Stimulated activated CD4-positive, alpha-beta T cell treated with anti-CD3 and anti-CD28 coated beads, Interleukin-12 subunit alpha, Interleukin-12 subunit beta, amount 100 ng/mL, for 4 hours (primary cell): ENCODE measurements at regions not wholly inside any gene's neighbourhood (a gene's known extent, or its start where the extent isn't known, plus 50 kb on each side); places are given as distances from the start of the nearest gene placed in this dataset.

ENCODE experiments used
- DNase-seq: peaks from one replicate; pipeline ENCODE4 v3.0.0-alpha.2; 2020

DNA sequence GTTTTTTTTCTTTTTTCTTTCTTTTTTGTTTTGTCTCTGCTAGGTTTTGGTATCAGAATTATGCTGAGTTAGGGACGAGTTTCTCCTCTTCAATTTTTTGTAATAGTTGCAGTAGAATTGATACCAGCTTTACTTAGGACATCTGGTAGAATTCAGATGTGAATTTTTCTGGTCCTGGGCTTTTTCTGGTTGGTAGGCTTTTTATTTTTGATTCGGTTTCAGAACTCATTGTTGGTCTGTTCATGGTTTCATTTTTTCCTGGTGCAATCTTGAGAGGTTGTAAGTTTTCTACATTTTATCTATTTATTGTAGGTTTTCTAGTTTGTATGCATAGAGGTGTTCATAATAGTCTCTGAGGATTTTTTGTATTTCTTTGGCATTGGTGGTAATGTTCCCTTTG, 498.1 kb upstream of the CPEB2 start:
- DNase-seq: no peak

DNA sequence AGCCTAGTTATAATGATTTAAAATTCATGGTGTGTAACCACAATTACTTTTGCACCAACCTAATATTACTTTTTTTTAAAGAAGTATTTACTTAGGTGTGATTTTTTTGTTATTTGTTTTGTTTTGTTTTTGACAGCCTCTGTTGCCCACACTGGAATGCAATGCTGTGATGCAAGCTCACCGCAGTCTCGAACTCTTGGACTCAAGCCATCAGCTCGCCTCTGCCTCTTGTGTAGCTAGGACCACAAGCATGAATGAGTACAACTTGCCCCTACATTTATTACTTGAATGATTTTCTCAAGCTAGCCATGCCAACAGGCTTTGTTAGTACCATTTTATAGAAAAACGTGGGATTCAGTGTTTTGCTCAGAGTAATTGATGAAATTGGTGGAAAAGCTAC, 488.8 kb upstream of the CPEB2 start:
- DNase-seq: no peak

DNA sequence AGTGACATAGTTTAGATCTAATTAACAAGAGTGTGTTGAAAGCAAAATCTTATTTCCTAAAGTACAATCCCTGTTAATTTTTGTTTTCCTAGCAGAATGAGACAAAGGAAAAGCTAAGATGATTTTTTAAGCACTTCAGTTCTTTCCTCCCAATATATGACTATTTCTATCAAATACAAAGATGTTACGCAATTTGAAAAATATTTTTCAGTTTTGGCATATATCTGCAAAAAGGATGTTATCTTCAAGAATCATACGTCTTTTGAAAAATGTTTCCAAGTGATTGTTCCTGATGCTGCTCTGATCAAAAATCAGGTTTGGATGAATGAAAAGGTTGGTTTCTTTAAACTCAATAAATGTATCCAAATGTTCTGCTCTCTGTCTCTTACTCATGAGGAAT, 486.7 kb upstream of the CPEB2 start:
- DNase-seq: no peak

DNA sequence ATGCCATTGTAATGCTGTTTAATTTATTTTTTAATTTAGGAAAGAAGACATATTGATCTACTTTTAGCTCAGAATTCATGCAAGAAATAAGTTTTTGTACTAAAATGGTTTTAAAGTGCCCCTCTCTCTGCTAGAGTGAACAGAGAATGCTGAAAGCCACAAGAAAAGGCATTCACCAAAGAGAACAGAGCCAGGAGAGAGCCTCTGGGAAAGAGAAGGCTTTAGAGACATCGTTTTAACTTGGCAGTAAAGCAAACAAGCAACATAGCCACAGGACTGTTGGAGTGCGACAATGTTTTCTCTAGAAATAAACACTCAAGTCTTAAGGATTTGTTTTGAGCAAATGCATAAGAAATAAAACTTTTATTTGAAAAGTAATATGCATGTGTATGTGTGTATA, 484.1 kb upstream of the CPEB2 start:
- DNase-seq: no peak

DNA sequence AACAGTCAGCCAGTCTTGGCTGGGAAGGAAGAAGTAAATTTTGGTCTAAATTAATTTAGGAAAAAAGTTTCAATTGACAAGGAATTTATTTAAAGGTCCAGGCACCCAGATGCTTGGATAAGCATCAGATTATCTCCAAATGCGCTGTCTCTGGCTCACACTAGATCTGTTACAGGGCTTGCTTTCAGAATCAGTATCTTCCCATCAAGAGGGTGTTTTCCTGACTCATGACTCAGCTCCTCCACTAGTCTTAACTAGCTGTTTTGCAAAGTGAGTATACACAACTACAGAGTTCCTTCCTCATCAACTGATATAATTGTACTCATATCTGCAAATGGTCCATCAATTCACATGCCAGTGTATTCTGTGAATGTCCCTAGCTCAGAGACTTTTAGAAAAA, 482.1 kb upstream of the CPEB2 start:
- DNase-seq: no peak

DNA sequence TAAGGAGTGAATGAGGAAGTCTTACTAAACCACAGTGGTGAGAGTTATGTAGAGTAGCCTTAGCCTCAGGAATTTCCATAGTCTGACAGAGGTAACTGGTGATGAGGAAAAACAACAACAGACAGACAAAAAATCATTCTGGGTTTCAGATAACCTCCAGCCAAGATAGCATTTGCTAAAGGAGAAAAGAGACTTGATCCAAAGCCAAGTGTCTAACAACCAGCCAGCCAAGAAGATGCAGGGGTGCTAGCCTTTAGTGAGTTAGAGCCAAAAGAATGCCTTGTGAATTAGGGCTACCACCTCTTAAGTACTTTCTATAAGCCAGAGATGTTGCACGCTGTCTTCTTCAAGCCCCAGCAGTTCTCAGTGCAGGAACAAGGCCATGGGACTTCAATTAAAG, 478.0 kb upstream of the CPEB2 start:
- DNase-seq: no peak

DNA sequence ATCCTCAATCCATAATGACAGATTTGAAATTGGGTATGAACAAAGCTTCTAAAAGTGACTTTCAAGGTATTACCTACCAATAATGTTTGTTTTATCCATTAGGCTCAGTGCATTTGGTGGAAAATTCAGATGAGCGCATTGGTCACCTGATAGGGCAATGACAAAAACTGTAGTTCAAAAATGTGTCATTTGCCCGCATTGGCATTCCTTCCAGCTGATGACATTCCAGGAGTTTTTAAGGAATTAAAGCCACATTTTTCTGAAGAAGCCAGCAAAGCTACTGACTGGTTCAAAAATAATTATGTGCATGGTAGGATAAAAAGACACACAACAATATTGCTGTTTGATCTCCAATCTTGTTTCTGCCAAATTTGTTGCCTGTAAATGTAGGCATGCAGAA, 473.4 kb upstream of the CPEB2 start:
- DNase-seq: no peak

DNA sequence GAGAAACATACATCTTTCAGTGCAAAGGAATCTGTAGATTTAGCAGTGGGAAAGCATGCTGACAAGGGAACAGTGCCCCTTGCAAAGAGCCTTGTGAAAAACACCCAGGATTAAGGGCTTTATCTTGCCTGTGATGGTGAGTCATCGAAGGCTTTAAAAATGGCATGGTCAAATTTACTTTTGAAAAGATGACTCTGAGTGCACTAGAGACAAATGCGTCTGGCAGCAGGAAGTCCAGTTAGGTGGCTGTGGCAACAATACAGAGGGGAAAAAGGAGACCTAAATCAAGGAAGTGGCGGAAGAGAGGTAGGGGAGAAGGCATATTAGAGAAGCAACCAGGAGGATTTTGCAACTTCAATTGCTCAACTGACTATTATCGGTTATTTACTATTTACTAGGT, 472.6 kb upstream of the CPEB2 start:
- no peak for DNase-seq

DNA sequence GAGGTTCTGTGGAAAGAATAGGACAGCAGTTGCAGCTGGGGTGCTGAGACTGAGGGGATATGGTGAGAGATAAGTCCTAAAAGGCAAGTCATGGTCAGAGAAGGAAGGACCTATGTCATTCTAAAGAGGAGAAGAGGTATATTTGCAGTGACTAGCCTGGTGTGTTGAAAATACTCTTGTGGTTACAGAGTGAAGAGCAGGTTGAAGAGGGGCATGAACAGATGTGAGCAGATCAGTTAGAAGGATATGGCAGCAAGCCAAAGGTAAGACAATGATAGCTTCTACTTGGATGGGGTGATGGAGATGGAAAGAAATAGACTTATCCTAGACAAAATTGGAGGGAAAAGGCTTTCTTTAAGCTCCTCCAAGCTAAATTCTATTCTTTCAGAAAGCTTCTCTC, 469.8 kb upstream of the CPEB2 start:
- no peak for DNase-seq

DNA sequence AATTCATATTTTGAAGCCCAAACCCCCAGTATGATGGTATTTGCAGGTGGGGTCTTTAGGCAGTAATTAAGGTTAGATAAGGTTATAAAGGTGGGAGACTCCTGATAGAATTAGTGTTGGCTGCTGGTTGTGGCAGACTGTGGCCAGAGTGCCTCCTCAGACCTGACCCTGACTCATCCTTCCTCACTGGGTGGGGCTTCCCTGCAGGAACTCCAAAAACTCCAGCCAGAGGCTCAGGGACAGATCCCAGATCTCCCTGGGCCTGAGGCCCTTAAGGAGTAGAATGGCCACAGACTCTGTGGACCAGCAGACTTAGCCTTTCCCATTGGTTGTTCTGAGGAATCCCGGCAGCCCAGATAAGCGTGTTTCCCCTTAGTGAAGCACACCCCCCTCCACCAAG, 463.0 kb upstream of the CPEB2 start:
- no peak for DNase-seq

DNA sequence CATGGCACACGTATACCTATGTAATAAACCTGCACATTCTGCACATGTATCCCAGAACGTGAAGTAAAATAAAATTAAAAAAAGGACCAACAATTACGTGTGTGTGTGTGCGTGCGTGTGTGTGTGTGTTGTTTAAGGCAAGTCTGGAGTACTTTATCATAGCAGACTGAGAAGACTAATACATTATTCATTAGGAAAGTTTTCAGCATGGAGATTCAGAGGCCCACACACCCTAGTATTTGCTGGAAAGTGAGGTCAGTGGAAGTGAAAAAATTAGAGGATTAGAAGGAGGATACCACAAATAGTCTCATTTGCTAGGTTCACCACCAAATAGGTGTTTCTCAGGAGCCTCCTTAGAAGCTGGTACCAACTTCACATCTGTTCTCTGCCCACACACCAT, 457.1 kb upstream of the CPEB2 start:
- no peak for DNase-seq

DNA sequence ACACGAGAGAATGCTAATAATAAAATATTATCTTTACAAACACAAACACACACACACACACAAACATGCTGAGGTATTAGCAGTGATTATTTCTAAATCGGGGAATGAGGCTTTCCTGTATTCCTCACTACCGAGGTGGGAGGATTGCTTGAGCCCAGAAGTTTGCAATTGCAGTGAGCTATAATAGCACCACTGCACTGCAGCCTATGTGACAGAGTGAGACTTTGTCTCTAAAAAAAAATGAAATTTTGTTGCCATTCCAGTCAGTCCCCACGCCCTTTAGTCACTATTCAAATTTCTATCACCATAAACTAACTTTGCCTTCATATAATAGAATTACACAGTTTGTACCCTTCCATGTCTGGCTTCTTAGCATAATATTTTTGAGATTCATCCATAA, 456.5 kb upstream of the CPEB2 start:
- DNase-seq: no peak

DNA sequence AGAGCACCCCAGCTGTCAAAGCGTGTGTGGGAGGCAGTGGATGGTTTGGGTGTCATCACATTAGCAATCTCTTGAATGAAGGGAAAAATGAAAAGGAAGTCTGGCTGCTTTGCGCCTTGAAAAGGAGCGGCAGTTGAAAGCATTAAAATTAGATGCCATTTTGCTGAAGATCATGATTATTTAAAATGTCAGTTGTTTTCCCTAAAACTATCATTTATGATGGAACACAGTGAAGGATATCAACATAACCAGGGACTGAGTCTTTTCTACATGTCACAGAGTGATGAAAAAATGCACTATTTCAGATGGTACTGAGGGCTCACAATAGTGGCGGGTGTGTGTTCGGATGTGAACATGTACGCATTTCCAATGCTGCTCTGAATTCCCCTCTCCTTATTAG, 450.2 kb upstream of the CPEB2 start:
- no peak for DNase-seq

DNA sequence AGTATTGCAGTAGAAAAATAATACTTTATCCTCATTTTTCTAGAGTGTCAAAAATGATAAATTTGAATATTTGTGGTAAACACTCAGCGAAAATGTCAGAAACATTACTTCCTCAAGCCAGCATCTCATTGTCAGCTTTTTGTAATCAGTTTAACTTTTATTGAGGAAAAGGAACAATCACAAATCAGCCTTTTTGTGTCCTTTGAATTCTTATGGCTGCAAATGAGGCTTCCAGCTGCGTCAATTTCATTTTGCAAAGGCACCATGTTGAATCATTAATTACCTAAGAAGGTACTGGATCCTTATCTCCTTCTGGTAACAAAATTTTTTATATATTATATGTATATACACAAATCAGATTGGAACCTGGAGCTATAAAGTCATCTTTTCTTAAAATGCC, 442.6 kb upstream of the CPEB2 start:
- DNase-seq: no peak

DNA sequence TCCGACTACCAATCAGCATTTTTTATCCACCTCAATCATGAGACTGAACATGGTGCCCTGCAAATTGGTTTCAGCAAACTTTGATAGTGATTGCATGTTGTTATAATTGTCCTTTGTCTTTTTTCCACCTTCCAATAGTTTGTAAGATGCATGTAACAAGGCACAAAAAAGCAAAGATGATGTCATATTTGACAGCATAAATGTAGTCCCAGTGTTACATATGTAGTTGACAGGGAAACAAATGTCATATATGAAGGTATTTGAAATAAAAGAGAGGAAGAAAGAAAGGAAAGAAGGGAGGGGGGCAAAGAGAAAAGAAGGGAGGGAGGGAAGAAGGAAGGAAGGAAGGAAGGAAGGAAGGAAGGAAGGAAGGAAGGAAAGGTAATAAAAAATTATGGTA, 441.7 kb upstream of the CPEB2 start:
- DNase-seq: no peak

DNA sequence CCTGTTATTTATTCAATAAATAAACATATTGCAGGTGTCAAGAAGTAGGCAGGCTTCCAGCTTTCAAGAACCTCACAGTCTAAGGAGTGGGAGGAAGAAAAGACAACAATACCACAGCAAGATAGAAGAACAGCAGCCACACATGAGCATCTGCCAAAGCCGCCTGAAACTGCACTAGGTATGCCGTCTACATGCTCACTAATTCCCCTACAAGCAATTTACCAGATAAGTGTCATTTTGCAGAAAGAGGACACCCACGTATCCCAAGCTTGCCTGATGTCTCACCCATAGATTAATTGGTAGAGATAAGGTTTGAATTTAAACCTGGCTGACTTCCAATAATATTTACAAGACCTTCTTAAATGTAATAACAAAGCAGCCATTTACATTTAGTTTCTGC, 439.4 kb upstream of the CPEB2 start:
- DNase-seq: no peak

DNA sequence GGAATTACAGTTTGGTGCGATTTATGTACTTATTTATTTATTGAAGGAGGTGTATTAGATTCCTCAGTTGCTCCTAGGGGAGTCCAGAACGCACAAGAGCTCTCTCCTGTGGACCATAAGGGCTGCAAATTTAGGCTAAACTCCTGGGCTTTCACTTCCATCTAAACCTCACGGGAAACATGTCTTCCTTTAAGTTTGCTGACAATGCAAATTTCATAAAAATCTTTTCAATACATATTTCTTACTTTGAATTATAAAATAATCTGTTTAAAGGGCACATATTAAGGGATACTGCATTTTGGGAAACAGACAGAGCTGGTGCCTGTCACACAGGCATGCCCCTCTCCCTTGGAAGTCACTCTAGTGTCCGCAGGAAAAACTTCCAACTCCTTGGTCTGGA, 438.0 kb upstream of the CPEB2 start:
- DNase-seq: no peak

DNA sequence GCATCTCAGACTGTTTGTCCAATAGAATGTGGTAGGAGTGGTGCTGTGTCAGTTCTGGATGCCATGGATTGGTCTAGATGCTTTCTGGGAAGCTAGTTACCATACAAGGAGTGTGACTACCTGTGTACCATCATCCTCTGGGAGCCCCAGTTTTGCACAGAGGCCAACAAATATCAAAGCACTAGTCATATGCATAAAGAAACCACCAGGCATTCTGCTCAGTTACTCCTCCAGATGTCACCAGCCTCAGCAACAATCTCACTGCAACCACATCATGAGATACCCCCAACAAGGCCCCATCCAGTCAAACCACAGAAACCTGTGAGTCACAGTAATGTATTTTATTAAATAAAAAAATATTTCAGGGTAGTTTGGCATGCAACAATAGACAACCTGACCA, 435.8 kb upstream of the CPEB2 start:
- no peak for DNase-seq

DNA sequence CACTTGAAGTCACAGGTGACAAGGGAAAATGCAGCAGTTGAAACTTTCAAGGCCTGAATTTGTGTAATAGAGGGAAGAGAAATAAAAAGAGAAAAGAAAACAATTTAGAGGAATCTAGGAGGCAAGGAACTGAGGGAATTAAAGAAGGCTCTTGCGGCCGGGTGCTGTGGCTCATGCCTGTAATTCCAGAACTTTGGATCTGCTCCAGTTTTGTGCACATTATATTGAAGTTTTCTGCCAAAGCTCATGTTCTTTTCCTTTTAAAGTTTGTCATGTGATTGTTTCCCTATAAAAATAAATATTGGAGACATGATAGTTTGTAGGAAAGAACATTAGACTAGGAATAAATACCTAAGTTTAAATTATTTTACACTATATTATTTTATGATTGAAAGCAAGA, 433.9 kb upstream of the CPEB2 start:
- DNase-seq: no peak

DNA sequence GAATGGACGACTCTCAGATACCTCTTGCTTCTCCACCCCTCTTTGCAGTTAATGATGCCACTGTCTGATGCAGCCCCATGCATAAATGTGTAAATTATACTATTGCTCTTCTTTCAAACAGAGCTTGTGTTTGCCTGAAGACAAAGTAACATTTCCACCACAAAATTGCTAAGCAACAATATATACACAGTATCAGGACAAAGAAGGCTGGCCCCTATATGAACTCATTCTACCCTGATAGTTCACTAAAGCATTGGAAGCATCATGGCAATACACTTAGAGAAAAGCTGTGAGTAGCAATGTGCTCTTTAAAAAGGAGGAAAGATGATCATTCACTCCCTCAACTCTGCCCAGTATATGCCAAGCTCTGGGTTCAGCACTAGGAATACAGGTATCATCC, 427.0 kb upstream of the CPEB2 start:
- DNase-seq: no peak

DNA sequence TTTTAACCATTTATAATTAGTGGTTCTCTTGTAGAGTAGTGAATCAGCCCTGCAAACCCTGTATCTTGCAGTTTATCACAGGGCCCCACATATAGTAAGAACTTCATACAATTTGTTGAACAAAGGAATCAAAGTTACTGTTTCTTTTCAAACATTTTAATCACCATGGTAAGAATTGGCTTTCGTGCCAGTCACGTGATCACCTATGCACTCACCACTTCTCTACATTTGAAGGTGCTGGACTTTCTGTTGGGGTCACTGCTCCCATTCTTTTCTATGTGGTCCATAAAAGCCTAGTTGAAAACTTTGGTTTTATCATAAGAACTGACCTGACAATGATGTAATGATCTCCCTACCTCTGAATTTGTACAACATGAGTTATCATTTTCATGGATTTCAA, 426.4 kb upstream of the CPEB2 start:
- no peak for DNase-seq

DNA sequence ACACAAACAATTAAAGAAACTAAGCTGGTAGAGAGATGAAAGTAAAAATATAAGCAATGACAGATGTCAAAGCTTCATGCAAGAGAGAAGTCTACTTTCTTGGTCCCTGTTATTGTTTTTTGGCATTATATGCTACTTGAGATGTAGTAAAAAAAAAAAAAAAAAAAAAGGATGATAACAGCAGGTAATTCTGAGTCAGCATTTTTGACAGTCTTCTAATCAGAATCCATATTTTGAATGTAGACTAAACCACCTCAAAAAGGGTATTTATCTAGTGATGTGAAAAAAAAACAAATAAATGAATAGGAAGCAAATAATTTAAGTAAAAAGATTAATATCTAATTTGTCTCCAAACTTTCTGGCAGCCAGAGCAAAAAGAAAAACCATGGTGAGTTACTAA, 422.2 kb upstream of the CPEB2 start:
- DNase-seq: no peak

DNA sequence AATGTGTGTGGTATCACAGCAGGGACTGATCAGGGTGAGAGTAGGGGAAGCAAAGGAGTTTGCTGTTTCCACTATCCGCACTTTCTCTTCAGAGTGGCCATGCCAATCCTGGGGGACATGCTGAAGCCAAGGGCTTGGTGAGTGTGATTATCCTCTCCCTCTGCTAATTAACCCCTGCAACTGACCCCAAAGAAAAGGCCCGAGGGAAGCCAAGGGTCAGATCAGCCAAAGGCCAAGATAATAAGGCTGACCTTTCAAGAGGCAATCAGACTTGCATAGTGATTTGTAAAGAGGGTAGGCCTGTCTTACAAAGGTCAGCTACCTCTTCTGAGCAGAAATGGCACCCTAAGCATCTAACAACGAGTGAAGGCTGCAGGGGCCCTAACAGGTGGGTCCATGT, 420.5 kb upstream of the CPEB2 start:
- DNase-seq: no peak

DNA sequence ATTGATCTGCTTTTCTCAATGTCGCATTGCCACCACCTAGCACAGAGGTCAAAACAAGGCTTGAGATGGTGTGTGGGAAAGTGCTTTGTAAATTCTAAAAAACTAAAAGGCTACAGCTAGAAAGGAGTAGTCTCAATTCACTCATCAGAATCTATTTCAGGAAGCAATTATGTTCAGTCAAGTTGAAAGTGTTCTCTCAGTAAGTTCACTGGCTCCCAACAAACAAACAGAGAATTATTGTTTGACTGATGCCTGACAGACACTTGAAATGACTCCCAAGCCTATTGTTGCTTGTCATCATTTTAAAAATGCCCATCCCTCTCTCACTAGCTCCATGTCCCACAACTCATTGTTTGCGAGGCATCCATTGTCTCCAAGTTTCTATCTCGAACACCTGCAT, 419.6 kb upstream of the CPEB2 start:
- DNase-seq: no peak

DNA sequence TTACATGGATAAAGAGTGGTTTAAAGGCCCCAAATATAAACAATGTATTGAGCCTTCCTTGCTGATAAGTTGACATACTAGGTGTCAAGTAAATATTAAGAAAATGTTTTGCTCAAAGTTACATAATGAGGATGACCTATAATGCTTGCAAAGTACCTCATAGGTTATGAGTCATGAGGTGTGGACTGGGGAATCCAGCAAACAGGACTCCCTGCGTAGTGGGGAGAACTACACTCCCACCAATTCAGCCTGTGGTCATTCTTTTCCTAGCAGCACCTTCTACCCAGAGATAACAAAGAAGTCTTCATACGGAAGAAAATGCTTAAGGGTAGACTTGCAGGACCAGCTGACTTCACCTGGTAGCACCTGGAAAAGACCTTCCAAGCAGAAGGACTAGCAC, 418.9 kb upstream of the CPEB2 start:
- no peak for DNase-seq

DNA sequence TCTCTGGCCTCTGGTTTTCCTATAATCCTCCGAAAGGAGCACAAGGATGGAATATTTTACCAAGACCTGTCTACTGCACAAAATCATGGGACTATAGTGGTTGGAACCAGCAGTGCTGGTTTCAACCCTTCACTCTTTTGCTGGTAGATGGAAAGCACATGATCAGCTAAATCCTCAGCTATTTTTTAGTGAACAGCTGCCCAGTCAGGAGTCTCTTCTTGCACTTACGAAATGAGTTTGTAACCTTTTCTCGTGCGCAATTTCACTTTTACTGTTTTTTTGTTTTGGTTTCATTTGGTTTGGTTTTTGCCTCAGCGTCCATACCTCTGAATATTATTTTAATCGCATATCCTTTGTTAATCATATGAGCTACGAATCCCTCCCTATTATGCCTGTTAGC, 418.5 kb upstream of the CPEB2 start:
- DNase-seq: no peak

DNA sequence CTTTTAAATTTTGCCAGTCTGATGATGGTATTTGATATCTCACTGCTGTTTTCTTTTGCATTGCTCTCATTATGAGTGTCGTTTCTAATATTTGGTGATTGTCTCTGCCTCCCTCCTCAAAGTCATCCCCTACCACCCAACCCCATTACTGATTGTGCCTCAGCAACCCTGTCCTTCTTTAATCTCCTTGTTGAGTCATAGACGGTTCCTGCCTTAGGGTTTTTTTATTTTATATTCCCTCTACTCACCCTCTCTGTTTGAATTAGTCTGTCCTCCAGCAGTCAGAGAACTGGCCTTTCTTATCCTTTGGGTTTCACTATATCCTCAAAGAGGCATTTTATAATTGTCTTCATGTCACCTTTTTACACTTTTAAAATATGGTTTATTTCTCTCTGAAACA, 409.3 kb upstream of the CPEB2 start:
- DNase-seq: no peak
